HG02981 (cell line): ENCODE measurements at regions not wholly inside any gene's neighbourhood (a gene's known extent, or its start where the extent isn't known, plus 50 kb on each side); places are given as distances from the start of the nearest gene placed in this dataset.

Experiments
- ATAC-seq: cut with Tn5 transposase; IDR thresholded peaks from one replicate; pipeline ENCODE4 v1.9.1; 2021; ENCODE audit warnings: mild to moderate bottlenecking, moderate library complexity; ENCODE audit not compliant: unreplicated experiment

GRCh38 chr10:8374334-8374733 is 319.8 kb downstream of the GATA3 start:
- ATAC-seq: no peak

- ATAC-seq: no peak
Observed at GRCh38 chr10:8375137-8375536, 320.6 kb downstream of the GATA3 start.

DNA sequence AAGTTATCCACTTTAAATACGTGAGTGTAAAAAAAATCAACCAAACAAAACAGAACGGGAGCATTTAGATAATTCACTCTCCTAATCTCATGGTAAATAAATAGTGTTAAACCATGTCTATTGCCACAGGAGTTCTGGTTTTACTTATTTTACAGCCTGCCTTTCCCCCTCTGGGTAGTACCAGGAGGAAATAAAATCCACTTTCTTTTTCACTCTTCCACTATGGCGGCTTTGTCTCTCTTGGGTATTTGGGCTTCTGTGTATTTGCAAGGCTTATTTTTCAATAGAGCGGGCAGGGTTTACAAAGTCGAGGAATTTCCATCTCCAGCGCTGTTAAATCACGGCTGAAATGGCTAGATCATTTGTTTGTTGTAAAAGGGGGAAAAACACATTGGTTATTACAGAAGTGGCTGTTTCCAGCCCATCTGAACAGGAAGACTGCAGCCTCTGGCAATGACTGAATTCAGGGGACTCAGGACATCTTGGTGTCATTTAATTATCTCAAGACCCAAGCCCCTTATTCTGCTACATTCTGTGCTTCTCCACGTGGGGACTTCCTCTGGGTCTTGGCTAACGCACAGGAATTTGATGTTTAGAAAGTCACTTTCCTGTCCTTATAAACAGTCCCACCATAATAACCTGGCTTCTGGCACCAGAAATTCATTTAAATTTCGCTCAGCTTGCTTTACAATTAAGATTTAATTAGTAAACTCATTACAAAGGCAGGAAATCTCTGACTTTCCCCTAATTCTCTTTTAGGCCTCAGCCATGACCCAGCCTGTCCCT is 323.9 kb downstream of the GATA3 start:
- no peak for ATAC-seq

DNA sequence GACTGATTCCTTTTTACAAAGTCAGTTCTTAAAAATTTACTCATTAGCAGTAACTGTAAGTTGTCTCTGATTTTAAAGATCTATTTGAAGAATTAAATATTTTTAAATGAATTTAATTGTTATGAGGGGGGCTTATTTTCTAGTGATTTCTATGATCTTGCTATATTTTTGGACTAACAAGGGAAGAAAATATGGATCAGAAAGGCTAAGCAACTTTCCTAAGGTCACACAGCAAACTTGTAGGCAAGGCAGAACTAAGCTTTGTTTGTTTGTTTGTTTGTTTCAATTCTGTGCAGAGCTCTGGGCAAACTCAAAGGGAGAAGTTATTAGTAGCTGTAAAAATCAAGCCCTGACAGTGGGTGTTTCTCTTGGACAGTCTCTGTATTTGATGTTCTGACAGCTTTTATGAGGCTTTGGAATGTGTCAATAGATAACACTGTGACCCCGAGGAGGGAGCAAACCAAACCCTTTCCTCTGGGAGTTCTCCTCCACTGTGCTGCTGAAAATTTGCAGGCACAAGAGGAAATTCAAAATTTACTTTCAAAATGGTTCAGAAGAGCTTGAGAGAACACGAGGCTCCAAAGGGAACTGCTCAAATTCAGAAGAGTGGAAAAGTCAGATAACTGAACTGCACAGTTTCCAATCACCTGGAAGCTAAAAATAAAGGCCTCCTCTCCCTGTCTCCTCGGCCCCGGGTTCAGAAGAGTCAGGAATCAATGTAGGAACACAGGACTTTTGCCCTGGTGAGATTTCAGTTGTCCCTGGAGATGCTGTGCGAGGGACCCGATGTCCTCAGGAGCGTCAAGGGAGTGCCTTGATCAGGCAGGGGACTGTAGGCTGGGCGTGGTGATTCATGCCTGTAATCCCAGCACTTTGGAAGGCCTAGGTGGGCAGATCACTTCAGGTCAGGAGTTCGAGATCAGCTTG is 325.7 kb downstream of the GATA3 start:
- no peak for ATAC-seq

GRCh38 chr10:8380833-8381496 is 326.5 kb downstream of the GATA3 start:
- no peak for ATAC-seq

DNA sequence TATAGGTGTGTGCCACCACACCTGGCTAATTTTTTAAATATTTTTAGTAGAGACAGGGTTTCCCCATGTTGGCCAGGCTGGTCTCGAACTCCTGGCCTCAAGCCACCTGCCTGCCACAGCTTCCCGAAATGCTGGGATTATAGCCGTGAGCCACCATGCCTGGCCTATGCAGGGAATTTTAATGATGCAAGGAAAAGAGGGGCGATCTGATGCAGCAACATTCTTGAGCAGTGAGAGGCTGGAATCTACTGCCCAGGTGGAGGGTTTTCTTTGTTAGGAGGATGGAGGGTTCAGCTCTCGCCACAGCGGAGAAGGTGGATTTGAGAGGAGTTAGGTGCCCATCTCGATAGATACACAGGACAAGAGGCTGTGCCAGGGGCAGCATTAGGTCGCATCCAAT is 332.3 kb downstream of the GATA3 start:
- ATAC-seq: no peak

DNA sequence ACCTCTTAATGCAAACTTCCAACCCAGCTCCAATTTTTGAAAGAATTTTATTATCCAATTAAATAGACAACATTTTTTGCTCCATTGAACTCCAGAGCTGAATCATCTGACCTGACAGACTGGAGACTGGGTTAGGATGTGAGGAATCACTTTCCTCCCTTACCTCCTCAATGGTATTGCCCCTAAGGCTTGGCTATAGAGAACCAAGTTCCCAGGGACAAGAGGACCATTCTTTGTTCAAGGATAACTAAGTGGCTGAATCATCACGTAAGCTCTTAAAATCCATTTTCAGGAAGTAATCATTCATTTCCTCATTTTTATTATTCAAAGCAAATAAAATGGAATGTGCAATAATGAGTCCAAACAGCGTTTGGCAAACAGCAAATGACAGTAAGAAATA is 335.1 kb downstream of the GATA3 start:
- no peak for ATAC-seq

DNA sequence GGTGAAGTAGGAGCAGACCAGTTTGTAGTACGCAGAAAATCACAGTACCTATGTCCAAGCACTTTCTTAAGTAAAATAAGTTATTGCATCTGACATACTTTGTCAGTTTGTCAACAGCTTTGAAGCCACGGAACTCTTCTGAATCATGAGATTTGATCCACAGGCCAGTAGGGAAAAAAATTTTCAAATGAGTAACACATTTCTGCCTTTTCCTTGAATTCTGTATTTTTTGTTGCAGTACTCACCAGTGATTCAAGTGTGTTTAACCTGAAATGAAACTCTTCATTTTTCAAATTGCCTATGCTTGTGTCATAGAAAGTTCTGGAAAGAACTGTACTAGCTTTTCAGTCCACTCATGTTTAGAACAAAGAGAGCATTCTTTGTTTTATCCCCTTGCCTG is 337.7 kb downstream of the GATA3 start:
- ATAC-seq: no peak

DNA sequence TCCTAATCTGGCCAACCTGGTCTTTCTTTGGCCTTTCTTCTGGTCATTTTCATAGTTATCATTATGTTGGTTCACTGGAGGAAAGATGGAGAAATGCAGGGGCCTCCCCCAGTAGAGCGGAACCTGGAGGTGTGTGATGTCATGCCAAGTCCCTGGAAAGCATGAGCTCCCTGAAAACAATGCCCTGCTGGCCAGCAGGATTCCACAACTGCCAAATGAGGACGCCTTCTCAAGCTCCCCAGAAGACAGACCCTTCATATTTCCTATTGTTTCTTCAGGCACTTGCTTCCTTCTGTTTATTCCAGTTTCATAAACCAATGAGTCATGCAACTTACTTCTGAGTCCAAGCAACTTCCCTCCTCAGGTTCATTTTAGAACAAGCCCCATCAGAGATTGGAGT is 339.0 kb downstream of the GATA3 start:
- ATAC-seq: no peak

DNA sequence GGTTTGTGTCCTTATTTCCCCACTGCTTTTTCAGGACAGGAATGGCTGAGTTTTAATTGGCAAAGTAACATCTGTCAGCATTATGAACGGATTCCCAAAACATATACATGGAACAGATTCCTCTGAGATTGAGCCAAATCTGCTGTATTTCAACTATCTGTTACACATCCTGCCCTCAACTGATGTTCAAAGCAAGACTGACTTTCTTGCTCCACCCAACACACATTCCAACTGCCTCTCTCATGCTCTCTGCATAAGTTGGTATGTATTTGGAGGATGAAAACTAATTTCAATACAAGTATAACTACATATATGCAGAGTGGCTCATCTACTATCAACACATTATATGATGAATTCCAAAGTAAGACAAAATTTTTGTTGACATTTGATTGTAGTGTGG is 342.2 kb downstream of the GATA3 start:
- no peak for ATAC-seq

GRCh38 chr10:8398771-8399170 is 344.3 kb downstream of the GATA3 start:
- no peak for ATAC-seq

- no peak for ATAC-seq
Observed at GRCh38 chr10:8400151-8400550, 345.7 kb downstream of the GATA3 start.

DNA sequence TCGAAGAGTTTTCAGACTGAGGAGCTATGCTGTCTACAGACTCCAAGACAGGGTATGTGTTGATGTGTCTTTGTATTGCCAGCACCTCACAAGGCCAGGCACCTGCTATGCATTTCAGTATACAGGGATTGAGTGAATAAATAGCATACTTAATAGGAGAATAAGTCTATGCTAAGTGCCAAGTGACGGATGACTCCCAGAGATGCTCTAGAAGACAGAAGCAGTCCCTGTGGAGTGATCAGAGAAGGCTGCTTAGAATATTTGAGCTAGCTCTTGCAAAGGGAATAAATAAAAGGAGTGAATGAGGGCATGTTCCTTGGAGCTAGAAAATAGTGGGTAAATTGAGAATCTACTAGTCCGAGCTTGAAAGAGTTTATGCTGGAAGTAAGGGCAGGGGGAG is 346.4 kb downstream of the GATA3 start:
- ATAC-seq: no peak

GRCh38 chr10:8401531-8401930 is 347.0 kb downstream of the GATA3 start:
- ATAC-seq: no peak

DNA sequence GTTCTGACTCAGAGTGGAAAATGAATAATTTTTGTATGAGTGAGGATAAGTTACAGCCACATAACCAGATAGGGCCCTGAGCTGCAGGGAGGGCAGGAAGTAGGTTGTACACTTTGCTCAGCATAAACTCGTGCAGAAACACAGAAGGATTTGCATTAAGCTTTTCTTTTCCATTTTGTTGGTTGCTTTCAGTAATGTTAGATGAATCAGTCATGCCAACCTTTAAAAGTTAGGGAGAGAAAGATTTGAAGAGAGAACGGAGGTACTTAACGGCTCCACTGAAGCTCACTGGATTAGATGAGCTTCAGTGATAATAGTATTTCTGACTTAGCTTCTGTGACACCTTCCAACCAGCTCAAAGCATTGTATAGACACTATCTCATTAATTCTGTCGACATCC is 348.1 kb downstream of the GATA3 start:
- ATAC-seq: no peak

DNA sequence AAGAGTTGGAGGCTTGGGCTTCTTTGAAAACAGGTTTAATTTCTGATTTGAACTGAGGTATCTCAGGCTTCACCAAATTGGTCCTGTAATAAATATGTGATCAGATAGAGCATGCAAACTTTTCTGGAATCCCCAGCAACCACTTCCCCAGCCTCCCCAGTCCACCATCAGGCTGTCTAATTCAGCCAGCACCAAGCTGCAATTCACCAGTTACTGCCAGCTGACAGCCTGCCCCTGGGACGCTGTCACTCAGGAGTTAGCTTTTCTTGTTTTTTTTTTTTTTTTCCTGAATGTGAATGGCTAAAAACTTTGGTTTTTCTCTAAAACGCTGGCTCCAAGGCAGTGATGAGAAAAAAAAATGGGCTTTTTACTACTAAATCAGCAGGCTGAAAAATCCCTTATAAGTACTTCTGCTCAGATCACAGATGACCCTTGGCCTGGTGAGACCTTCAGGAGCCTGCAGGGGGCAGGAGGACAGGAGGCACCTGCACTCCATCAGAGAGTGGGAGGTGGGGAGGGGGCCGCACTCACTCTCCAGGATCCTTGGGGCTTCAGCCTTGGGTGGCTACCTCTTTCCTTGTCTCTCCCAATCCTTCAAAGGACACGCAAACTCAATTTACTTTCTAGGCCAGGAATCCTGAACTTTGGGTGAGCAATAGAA is 349.4 kb downstream of the GATA3 start:
- no peak for ATAC-seq

DNA sequence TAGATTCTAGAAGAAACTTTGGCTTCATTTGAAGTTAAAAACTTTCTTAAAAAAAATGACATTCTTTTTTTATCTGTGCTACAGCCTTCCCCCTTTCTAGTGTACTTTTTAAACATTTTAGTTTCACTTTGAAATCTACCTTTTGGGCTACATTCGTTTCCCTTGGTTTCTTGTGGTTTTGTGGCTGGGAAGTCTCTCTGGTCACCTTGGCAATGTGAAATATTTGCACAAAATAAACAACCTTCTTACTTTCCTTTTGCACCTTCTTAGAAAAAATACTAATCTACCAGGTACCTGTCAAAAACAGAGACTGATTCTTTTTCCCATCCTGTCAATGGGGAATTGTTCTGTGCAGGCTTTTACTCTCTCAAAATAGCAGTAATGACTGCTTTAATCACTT is 350.2 kb downstream of the GATA3 start:
- peak; percentile 80 for ATAC-seq

- no peak for ATAC-seq
Observed at GRCh38 chr10:8405596-8405995, 351.1 kb downstream of the GATA3 start.

DNA sequence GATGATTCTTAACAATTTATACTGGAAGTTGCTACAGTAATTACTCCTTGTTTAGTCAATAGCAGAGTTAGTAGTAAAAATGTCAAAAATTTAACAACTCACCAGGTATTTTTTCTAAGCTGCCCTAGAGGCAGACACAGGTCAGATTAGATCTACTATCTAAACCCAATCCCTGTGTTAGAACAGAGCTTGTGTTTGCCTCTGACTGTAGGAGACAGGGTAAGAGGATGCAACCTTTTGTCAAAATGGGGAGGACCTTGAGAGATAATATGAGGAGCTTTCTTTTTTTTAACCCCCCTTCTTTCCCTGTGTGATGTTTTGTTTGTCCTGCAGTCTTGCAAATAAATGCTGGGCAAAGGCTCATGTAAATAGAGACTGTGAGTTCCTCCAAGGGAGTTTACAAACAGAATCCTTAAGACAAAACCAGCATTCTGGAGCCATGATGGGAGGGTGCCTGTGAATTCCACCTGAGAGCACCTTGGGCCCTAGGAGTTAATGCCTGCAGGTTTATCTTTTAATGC is 353.1 kb downstream of the GATA3 start:
- ATAC-seq: no peak

DNA sequence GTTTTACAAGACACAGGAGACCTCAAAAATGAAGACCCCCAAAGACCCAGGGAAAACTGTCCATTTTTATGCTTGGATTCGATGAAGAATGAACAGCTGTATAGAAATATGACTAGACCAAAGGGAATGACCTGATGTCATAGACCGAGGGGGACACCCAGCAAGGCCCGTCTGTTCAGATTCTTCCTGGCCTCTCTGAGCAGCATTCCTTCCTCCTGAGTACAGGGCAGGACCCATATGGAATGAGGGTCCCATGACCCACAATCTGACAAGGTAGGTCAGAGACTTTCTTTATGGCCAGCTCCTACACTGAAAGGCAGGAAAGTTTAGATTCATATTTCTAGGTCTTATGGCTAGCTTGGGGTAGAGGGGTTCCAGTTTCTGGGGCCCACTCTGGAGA is 356.0 kb downstream of the GATA3 start:
- ATAC-seq: no peak

GRCh38 chr10:8412541-8412940 is 358.1 kb downstream of the GATA3 start:
- ATAC-seq: no peak
